OCI-LY1 (cell line): ENCODE measurements at regions not wholly inside any gene's neighbourhood (a gene's known extent, or its start where the extent isn't known, plus 50 kb on each side); places are given as distances from the start of the nearest gene placed in this dataset.

Experiments
- EZH2 ChIP-seq: fragments of 200-600 bp; sonication (generic), shearing (Covaris generic); IDR thresholded peaks from 2 replicates; pipeline ENCODE4 v1.8.0; 2017; ENCODE audit warnings: borderline replicate concordance, mixed run types, mild to moderate bottlenecking, antibody characterized with exemption, low read length, moderate library complexity, mixed read lengths
- TF ChIP-seq, protein P1 (sequence below): fragments of 200-600 bp; sonication (generic), shearing (Covaris generic); IDR thresholded peaks from 2 replicates; pipeline ENCODE4 v1.5.1; 2017; ENCODE audit warnings: mild to moderate bottlenecking, antibody characterized with exemption, low read length, moderate library complexity, mixed read lengths

- TF ChIP-seq, protein P1, sequence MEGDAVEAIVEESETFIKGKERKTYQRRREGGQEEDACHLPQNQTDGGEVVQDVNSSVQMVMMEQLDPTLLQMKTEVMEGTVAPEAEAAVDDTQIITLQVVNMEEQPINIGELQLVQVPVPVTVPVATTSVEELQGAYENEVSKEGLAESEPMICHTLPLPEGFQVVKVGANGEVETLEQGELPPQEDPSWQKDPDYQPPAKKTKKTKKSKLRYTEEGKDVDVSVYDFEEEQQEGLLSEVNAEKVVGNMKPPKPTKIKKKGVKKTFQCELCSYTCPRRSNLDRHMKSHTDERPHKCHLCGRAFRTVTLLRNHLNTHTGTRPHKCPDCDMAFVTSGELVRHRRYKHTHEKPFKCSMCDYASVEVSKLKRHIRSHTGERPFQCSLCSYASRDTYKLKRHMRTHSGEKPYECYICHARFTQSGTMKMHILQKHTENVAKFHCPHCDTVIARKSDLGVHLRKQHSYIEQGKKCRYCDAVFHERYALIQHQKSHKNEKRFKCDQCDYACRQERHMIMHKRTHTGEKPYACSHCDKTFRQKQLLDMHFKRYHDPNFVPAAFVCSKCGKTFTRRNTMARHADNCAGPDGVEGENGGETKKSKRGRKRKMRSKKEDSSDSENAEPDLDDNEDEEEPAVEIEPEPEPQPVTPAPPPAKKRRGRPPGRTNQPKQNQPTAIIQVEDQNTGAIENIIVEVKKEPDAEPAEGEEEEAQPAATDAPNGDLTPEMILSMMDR = no peak
- TF ChIP-seq EZH2 = no peak
Observed at GRCh38 chr6:14995966-14996602, 249.8 kb upstream of the JARID2 start.
